ENCODE measurements at regions not wholly inside any gene's neighbourhood (a gene's known extent, or its start where the extent isn't known, plus 50 kb on each side); places are given as distances from the start of the nearest gene placed in this dataset.

DNA sequence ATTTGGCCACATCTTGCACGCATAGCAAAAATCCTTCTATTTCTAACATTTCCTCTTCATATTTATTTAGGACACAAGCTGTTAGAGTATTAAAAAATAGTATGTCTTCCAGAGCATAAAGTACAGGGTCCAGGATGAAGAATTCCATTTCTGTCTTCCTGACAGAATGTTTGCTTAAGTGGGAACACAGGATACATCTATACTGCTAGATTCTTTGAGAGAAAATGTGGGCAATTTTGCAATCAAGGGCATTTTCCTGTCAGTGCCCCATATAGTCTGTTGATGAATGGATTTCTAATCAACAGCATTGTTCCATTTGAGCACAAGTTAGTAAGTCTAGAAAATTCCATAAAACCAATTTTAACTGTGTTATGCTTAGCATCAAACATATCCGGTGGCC lies 409.9 kb downstream of the CPS1 start:
- TF ChIP-seq ELF4 (IDR thresholded peaks at IDR 0.05): no peak
- no peak for TF ChIP-seq SUZ12 (IDR thresholded peaks at IDR 0.05)
- no peak for TF ChIP-seq L3MBTL2 (conservative IDR thresholded peaks at IDR 0.05)
